ENCODE measurements at regions not wholly inside any gene's neighbourhood (a gene's known extent, or its start where the extent isn't known, plus 50 kb on each side); places are given as distances from the start of the nearest gene placed in this dataset.

- TF ChIP-seq, protein P1, sequence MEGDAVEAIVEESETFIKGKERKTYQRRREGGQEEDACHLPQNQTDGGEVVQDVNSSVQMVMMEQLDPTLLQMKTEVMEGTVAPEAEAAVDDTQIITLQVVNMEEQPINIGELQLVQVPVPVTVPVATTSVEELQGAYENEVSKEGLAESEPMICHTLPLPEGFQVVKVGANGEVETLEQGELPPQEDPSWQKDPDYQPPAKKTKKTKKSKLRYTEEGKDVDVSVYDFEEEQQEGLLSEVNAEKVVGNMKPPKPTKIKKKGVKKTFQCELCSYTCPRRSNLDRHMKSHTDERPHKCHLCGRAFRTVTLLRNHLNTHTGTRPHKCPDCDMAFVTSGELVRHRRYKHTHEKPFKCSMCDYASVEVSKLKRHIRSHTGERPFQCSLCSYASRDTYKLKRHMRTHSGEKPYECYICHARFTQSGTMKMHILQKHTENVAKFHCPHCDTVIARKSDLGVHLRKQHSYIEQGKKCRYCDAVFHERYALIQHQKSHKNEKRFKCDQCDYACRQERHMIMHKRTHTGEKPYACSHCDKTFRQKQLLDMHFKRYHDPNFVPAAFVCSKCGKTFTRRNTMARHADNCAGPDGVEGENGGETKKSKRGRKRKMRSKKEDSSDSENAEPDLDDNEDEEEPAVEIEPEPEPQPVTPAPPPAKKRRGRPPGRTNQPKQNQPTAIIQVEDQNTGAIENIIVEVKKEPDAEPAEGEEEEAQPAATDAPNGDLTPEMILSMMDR (IDR thresholded peaks at IDR 0.05; ENCODE audit: low read depth, low read length, missing input control): no peak
- TF ChIP-seq RAD21 (IDR thresholded peaks at IDR 0.05): no peak
- no peak for TF ChIP-seq HNF4A (conservative IDR thresholded peaks at IDR 0.05)
- no peak for TF ChIP-seq ATF3 (IDR thresholded peaks at IDR 0.05)
- no peak for TF ChIP-seq SP1 (IDR thresholded peaks at IDR 0.05)
- no peak for TF ChIP-seq RXRA (IDR thresholded peaks at IDR 0.05)
- TF ChIP-seq, protein P2, sequence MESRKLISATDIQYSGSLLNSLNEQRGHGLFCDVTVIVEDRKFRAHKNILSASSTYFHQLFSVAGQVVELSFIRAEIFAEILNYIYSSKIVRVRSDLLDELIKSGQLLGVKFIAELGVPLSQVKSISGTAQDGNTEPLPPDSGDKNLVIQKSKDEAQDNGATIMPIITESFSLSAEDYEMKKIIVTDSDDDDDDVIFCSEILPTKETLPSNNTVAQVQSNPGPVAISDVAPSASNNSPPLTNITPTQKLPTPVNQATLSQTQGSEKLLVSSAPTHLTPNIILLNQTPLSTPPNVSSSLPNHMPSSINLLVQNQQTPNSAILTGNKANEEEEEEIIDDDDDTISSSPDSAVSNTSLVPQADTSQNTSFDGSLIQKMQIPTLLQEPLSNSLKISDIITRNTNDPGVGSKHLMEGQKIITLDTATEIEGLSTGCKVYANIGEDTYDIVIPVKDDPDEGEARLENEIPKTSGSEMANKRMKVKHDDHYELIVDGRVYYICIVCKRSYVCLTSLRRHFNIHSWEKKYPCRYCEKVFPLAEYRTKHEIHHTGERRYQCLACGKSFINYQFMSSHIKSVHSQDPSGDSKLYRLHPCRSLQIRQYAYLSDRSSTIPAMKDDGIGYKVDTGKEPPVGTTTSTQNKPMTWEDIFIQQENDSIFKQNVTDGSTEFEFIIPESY (IDR thresholded peaks at IDR 0.05): no peak
- no peak for TF ChIP-seq YY1 (IDR thresholded peaks at IDR 0.05)
- TF ChIP-seq MAX (IDR thresholded peaks at IDR 0.05): no peak
- TF ChIP-seq HNF4G (IDR thresholded peaks at IDR 0.05): no peak
- TF ChIP-seq TAF1 (conservative IDR thresholded peaks at IDR 0.05): no peak
- no peak for TF ChIP-seq GABPA (IDR thresholded peaks at IDR 0.05 in 1 of 2, conservative IDR thresholded peaks at IDR 0.05 in 1 of 2)
- TF ChIP-seq, protein P3, sequence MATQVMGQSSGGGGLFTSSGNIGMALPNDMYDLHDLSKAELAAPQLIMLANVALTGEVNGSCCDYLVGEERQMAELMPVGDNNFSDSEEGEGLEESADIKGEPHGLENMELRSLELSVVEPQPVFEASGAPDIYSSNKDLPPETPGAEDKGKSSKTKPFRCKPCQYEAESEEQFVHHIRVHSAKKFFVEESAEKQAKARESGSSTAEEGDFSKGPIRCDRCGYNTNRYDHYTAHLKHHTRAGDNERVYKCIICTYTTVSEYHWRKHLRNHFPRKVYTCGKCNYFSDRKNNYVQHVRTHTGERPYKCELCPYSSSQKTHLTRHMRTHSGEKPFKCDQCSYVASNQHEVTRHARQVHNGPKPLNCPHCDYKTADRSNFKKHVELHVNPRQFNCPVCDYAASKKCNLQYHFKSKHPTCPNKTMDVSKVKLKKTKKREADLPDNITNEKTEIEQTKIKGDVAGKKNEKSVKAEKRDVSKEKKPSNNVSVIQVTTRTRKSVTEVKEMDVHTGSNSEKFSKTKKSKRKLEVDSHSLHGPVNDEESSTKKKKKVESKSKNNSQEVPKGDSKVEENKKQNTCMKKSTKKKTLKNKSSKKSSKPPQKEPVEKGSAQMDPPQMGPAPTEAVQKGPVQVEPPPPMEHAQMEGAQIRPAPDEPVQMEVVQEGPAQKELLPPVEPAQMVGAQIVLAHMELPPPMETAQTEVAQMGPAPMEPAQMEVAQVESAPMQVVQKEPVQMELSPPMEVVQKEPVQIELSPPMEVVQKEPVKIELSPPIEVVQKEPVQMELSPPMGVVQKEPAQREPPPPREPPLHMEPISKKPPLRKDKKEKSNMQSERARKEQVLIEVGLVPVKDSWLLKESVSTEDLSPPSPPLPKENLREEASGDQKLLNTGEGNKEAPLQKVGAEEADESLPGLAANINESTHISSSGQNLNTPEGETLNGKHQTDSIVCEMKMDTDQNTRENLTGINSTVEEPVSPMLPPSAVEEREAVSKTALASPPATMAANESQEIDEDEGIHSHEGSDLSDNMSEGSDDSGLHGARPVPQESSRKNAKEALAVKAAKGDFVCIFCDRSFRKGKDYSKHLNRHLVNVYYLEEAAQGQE (IDR thresholded peaks at IDR 0.05): no peak
- no peak for TF ChIP-seq JUND (IDR thresholded peaks at IDR 0.05)
Measured at GRCh38 chr9:115691693-115692092, 461.9 kb upstream of the PAPPA start.

Data from liver (tissue), 3 donors.